Stomach (tissue), 4 donors: ENCODE measurements at regions not wholly inside any gene's neighbourhood (a gene's known extent, or its start where the extent isn't known, plus 50 kb on each side); places are given as distances from the start of the nearest gene placed in this dataset.

Experiments
- CTCF ChIP-seq, 7 experiments: fragments of 450-650 bp in 4 of 7; fragments of 200-600 bp in 3 of 7; sonication (generic) in 3 of 7; IDR thresholded peaks; one replicate each; pipeline ENCODE4 v1.5.1; 2016 to 2019; ENCODE audit warnings: antibody characterized with exemption in 7 of 7, control low read depth in 2 of 7, mild to moderate bottlenecking in 1 of 7
- EP300 ChIP-seq: sonication (generic); formaldehyde crosslinking; IDR thresholded peaks from one replicate; pipeline ENCODE4 v1.6.1; 2017; ENCODE audit warnings: antibody characterized with exemption
- POLR2A ChIP-seq, 4 donors: fragments of 450-650 bp; IDR thresholded peaks; one replicate each; pipeline ENCODE4 v1.6.1; 2016; ENCODE audit warnings: antibody characterized with exemption in 4 of 4, control low read depth in 2 of 4, mild to moderate bottlenecking in 1 of 4, moderate library complexity in 1 of 4
- POLR2AphosphoS5 ChIP-seq, 3 donors: sonication (generic); formaldehyde crosslinking; IDR thresholded peaks; one replicate each; pipeline ENCODE4 v1.6.1; 2016; ENCODE audit warnings: antibody characterized with exemption in 3 of 3

GRCh38 chr22:22167791-22168189 lies 76.8 kb upstream of the VPREB1 start:
- TF ChIP-seq CTCF (IDR thresholded peaks at IDR 0.05): no peak
- TF ChIP-seq POLR2AphosphoS5 (IDR thresholded peaks at IDR 0.05): no peak
- TF ChIP-seq POLR2A (IDR thresholded peaks at IDR 0.05): no peak
- no peak for TF ChIP-seq EP300
